ENCODE measurements at regions not wholly inside any gene's neighbourhood (a gene's known extent, or its start where the extent isn't known, plus 50 kb on each side); places are given as distances from the start of the nearest gene placed in this dataset.

GRCh38 chr9:135173066-135173465, 85.6 kb downstream of the OLFM1 start:
- no peak for TF ChIP-seq CTCF (IDR thresholded peaks at IDR 0.05)
- no peak for TF ChIP-seq POLR2A (IDR thresholded peaks at IDR 0.05)
